Keratinocyte (primary cell): ENCODE measurements at regions not wholly inside any gene's neighbourhood (a gene's known extent, or its start where the extent isn't known, plus 50 kb on each side); places are given as distances from the start of the nearest gene placed in this dataset.
"Not testable (repeated sequence)": the region's sequence is repeated elsewhere in the genome, so short reads cannot be mapped to it uniquely, and the experiment has no call there.

Source experiments
- DNase-seq: peaks from one replicate; pipeline ENCODE4 v3.0.0-alpha.2; 2011; ENCODE audit warnings: low read depth, missing footprints, low spot score
- FAIRE-seq: peaks from 2 replicates; lab custom pipeline; 2011; peaks lifted over from hg19 to GRCh38; lab: Jason Lieb, UNC
- H2AFZ ChIP-seq: 2 replicates; pipeline ENCODE4 v1.6.0; 2012; ENCODE audit warnings: low read length, control low read depth, inconsistent platforms; ENCODE audit not compliant: control insufficient read depth
- H3K27ac ChIP-seq: 2 replicates; pipeline ENCODE4 v1.5.1; 2011; ENCODE audit warnings: low read length; ENCODE audit not compliant: control insufficient read depth, insufficient read depth
- H3K27me3 ChIP-seq: 3 replicates; pipeline ENCODE4 v1.6.0; 2011; ENCODE audit warnings: low read length; ENCODE audit not compliant: control insufficient read depth, insufficient read depth; ENCODE audit errors: extremely low read depth
- H3K36me3 ChIP-seq, 2 experiments: 2 replicates in 1 of 2; 3 replicates in 1 of 2; pipeline ENCODE4 v1.5.1; 2011; ENCODE audit warnings: low read length in 2 of 2, mild to moderate bottlenecking in 1 of 2; ENCODE audit not compliant: control insufficient read depth in 2 of 2, insufficient read depth in 2 of 2; ENCODE audit errors: extremely low read depth in 1 of 2
- H3K4me1 ChIP-seq: 3 replicates; pipeline ENCODE4 v1.5.1; 2011; ENCODE audit warnings: low read length; ENCODE audit not compliant: control insufficient read depth, insufficient read depth; ENCODE audit errors: extremely low read depth
- H3K4me2 ChIP-seq: 3 replicates; pipeline ENCODE4 v1.6.0; 2011; ENCODE audit warnings: low read depth, low read length; ENCODE audit not compliant: control insufficient read depth, insufficient read depth; ENCODE audit errors: extremely low read depth
- H3K4me3 ChIP-seq, 3 experiments: fragments of 200-600 bp in 1 of 3; sonication (generic) in 1 of 3; 2 replicates in 2 of 3; 3 replicates in 1 of 3; pipeline ENCODE4 v1.5.1; 2011 to 2016; ENCODE audit warnings: low read length in 3 of 3, mild to moderate bottlenecking in 3 of 3, control low read depth in 2 of 3, inconsistent platforms in 1 of 3, low read depth in 1 of 3, mixed read lengths in 1 of 3, mixed run types in 1 of 3, moderate library complexity in 1 of 3; ENCODE audit not compliant: control insufficient read depth in 2 of 3, insufficient read depth in 2 of 3; ENCODE audit errors: extremely low read depth in 1 of 3
- H3K79me2 ChIP-seq: 2 replicates; pipeline ENCODE4 v1.6.0; 2012; ENCODE audit warnings: low read length; ENCODE audit not compliant: control insufficient read depth, insufficient read depth
- H3K9ac ChIP-seq: 3 replicates; pipeline ENCODE4 v1.6.0; 2011; ENCODE audit warnings: low read length; ENCODE audit not compliant: control insufficient read depth, insufficient read depth; ENCODE audit errors: extremely low read depth
- H3K9me1 ChIP-seq: 3 replicates; pipeline ENCODE4 v1.6.0; 2011; ENCODE audit warnings: low read length; ENCODE audit not compliant: control insufficient read depth, insufficient read depth; ENCODE audit errors: extremely low read depth
- H3K9me3 ChIP-seq: 2 replicates; pipeline ENCODE4 v1.5.1; 2012; ENCODE audit warnings: low read depth, low read length; ENCODE audit not compliant: control insufficient read depth
- H4K20me1 ChIP-seq: 3 replicates; pipeline ENCODE4 v1.6.0; 2011; ENCODE audit warnings: low read length; ENCODE audit not compliant: control insufficient read depth, insufficient read depth; ENCODE audit errors: extremely low read depth
- EZH2 ChIP-seq: IDR thresholded peaks from one replicate; pipeline ENCODE4 v1.6.1; 2012; ENCODE audit warnings: inconsistent platforms, mild to moderate bottlenecking, low read length, moderate library complexity
- dilution Hi-C: fragments of 300-500 bp; cut with MboI; formaldehyde crosslinking; loops from one replicate; pipeline ENCODE4 v1.7.0; 2020; ENCODE audit warnings: low sequenced_read_pairs; ENCODE audit not compliant: extremely low pct_ligation_motif_present
- TF ChIP-seq, protein P1 (sequence below), 3 experiments: IDR thresholded peaks in 1 of 3; conservative IDR thresholded peaks in 1 of 3; optimal IDR thresholded peaks in 1 of 3; 2 replicates in 2 of 3; 3 replicates in 1 of 3; pipeline versions ENCODE3 to v1.5.1; 2011; ENCODE audit warnings: low read length in 3 of 3, mild to moderate bottlenecking in 3 of 3, moderate library complexity in 2 of 3, control low read depth in 1 of 3, inconsistent platforms in 1 of 3; ENCODE audit not compliant: insufficient read depth in 2 of 3; ENCODE audit errors: extremely low read depth in 1 of 3

GRCh38 chr13:95426631-95427030 is 125.4 kb upstream of the ABCC4 start:
- TF ChIP-seq, protein P1, sequence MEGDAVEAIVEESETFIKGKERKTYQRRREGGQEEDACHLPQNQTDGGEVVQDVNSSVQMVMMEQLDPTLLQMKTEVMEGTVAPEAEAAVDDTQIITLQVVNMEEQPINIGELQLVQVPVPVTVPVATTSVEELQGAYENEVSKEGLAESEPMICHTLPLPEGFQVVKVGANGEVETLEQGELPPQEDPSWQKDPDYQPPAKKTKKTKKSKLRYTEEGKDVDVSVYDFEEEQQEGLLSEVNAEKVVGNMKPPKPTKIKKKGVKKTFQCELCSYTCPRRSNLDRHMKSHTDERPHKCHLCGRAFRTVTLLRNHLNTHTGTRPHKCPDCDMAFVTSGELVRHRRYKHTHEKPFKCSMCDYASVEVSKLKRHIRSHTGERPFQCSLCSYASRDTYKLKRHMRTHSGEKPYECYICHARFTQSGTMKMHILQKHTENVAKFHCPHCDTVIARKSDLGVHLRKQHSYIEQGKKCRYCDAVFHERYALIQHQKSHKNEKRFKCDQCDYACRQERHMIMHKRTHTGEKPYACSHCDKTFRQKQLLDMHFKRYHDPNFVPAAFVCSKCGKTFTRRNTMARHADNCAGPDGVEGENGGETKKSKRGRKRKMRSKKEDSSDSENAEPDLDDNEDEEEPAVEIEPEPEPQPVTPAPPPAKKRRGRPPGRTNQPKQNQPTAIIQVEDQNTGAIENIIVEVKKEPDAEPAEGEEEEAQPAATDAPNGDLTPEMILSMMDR (optimal IDR thresholded peaks at IDR 0.05 in 1 of 3, IDR thresholded peaks at IDR 0.05 in 1 of 3, conservative IDR thresholded peaks at IDR 0.05 in 1 of 3; ENCODE audit: extremely low read depth in 1 of 3, insufficient read depth in 2 of 3, low read length in 3 of 3), result no peak
- no peak for TF ChIP-seq EZH2
- Histone ChIP-seq H3K27ac (no peak overlapping the region), H3K79me2 (no peaks in the 10 kb centered on the region), H4K20me1 (no peaks in the 10 kb centered on the region), H3K4me3 (no peak overlapping the region), H3K9me1 (no peaks in the 10 kb centered on the region), H3K36me3 (no peaks in the 10 kb centered on the region), H3K9me3 (no peaks in the 10 kb centered on the region), H3K27me3 (no peaks in the 10 kb centered on the region), H3K4me2 (no peak overlapping the region), H3K9ac (no peak overlapping the region), H2AFZ (no peak overlapping the region), H3K4me1 (no peaks in the 10 kb centered on the region)
- DNase-seq (no peak), FAIRE-seq (no peak)
- dilution Hi-C loops, result no loop called here

- H3K79me2 ChIP-seq, H3K4me1 ChIP-seq, H2AFZ ChIP-seq, FAIRE-seq, H3K9me3 ChIP-seq, H3K27me3 ChIP-seq, DNase-seq, H3K4me2 ChIP-seq, H3K27ac ChIP-seq, H4K20me1 ChIP-seq, dilution Hi-C loops, H3K36me3 ChIP-seq, H3K4me3 ChIP-seq, H3K9ac ChIP-seq, H3K9me1 ChIP-seq: not testable (repeated sequence)
Observed at GRCh38 chr13:95430525-95430924, 122.0 kb upstream of the CLDN10 start.

GRCh38 chr13:95432141-95432540 is 120.4 kb upstream of the CLDN10 start:
- no peak for DNase-seq
- dilution Hi-C loops, result no loop called here
- H3K9ac ChIP-seq, result no peak overlapping the region

More at GRCh38 chr13:95432141-95432540, 120.4 kb upstream of the CLDN10 start:
- H3K79me2 ChIP-seq, result no peaks in the 10 kb centered on the region
- H3K27ac ChIP-seq, result no peak overlapping the region
- H3K9me1 ChIP-seq, result no peaks in the 10 kb centered on the region
- H3K36me3 ChIP-seq, result no peaks in the 10 kb centered on the region
- H4K20me1 ChIP-seq, result no peaks in the 10 kb centered on the region
- no peak for TF ChIP-seq EZH2
- TF ChIP-seq, protein P1 (optimal IDR thresholded peaks at IDR 0.05 in 1 of 3, IDR thresholded peaks at IDR 0.05 in 1 of 3, conservative IDR thresholded peaks at IDR 0.05 in 1 of 3; ENCODE audit: extremely low read depth in 1 of 3, insufficient read depth in 2 of 3, low read length in 3 of 3), result no peak
- no peak overlapping the region for H3K4me3 ChIP-seq
- no peaks in the 10 kb centered on the region for H3K27me3 ChIP-seq
- H3K4me1 ChIP-seq, result no peaks in the 10 kb centered on the region
- H3K9me3 ChIP-seq, result no peaks in the 10 kb centered on the region
- H3K4me2 ChIP-seq, result no peak overlapping the region
- H2AFZ ChIP-seq, result no peak overlapping the region
- FAIRE-seq, result no peak
